GM18858 (cell line): ENCODE measurements at regions not wholly inside any gene's neighbourhood (a gene's known extent, or its start where the extent isn't known, plus 50 kb on each side); places are given as distances from the start of the nearest gene placed in this dataset.
"Not testable (repeated sequence)": the region's sequence is repeated elsewhere in the genome, so short reads cannot be mapped to it uniquely, and the experiment has no call there.

Experiments used
- ATAC-seq: cut with Tn5 transposase; IDR thresholded peaks from one replicate; pipeline ENCODE4 v1.9.1; 2021; ENCODE audit not compliant: unreplicated experiment

GRCh38 chr17:20935740-20936139, 107.1 kb downstream of the USP22 start:
- ATAC-seq, result no peak

DNA sequence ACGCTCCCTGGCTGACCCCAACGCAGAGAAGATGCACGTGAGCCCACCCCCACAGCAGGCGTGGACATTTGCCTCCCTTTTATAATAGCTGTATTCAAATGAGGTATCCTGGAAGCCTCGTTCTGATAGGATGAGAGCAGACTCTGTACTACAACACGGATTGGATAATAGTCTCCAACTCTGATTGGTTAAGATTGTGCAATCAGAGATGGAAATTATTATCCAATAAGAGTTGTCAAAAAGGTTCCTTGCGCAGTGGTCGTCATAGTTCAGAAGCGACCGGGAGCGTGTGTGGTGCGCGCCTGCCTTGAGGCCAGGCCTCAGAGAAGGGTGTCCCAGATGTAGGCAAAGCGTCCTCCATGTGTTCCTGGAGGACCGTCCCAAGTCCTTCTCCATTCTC, 104.6 kb downstream of the USP22 start:
- no peak for ATAC-seq

DNA sequence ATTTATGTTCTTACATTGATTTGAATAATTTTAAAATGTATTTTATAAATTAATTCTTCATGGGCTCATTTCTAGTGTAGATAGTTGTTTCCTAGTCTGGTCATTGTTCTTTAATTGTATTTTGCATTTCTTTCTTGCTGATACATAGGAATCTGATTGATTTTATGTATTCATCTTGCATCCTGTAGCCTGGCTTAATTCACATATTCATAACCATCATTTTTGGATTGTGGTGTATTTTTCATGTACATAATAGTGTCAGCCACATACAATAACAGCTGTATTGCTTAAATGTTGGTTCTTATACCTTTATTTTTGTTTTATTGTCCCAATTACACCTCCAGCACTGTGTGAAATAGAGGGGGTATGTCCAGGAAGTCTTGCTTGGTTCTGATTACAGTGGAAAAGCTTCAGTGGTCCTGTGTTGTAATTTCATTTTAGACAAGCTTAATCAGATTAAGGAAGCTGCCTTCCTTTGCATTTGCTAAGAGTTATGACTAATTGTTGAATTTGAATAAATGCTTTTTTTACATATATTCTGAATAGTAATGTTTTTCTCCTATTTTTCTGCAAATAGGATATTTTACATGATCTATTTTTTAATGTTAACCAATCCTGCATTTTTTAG, 103.7 kb downstream of the USP22 start:
- ATAC-seq, result no peak

GRCh38 chr17:20941872-20942271, 100.9 kb downstream of the USP22 start:
- ATAC-seq, result no peak

DNA sequence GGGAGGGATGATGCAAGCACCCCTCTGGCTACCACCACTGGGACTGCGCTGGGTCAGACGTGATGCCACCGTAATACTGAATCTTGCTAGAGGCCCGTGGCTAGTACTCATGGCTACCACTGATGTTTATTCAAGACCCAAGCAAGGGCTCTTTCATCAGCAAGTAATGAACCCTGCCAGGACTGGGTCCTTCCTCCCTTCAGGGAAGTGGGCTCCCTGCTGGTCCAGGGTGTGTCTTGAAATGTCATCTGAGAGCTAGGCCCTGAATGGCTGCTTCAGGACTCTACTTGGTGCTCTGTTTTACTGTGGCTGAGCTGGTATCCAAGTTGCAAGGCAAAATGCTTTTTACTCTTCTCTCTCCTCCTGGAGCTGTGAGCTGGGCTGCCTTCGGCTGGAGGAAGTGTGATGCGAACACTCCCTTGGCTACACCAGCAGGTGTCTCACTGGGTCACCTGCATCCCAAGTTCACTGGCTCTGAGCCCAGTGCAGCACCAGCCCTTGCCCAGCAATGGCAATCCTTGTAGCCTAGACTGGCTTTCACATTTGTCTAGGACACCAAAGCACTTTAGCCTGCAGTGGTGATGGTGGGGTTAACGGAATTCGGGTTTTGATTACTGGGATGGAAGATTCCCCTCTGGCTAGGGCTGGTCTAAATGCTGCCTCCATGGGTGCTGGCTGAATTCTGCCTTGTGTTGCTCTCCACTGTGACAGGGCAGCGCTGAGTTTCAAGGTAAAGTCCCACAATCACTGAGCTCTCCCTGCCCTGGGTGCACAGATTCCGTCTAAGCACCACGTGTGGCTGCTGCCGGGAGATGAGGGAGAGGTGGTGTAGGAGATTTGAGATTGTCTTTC, 98.6 kb downstream of the USP22 start:
- no peak for ATAC-seq

DNA sequence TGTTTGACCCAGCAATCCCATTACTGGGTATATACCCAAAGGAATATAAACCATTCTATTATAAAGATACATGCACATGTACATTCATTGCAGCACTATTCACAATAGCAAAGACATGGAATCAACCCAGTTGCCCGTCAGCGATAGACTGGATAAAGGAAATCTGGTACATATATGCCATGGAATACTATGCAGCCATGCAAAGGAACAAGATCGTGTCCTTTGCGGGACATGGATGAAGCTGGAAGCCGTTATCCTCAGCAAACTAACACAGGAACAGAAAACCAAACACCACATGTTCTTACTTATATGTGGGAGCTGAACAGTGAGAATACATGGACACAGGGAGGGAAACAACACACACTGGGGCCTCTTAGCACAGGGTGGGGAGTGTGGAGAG, 95.1 kb downstream of the USP22 start:
- not testable (repeated sequence) for ATAC-seq

- no peak for ATAC-seq
These were observed 93.6 kb downstream of the USP22 start for GRCh38 chr17:20948984-20949777.
